HG03039 (cell line): ENCODE measurements at regions not wholly inside any gene's neighbourhood (a gene's known extent, or its start where the extent isn't known, plus 50 kb on each side); places are given as distances from the start of the nearest gene placed in this dataset.

ENCODE experiments used
- ATAC-seq: cut with Tn5 transposase; IDR thresholded peaks from one replicate; pipeline ENCODE4 v1.9.1; 2021; ENCODE audit warnings: mild to moderate bottlenecking, moderate library complexity; ENCODE audit not compliant: unreplicated experiment

DNA sequence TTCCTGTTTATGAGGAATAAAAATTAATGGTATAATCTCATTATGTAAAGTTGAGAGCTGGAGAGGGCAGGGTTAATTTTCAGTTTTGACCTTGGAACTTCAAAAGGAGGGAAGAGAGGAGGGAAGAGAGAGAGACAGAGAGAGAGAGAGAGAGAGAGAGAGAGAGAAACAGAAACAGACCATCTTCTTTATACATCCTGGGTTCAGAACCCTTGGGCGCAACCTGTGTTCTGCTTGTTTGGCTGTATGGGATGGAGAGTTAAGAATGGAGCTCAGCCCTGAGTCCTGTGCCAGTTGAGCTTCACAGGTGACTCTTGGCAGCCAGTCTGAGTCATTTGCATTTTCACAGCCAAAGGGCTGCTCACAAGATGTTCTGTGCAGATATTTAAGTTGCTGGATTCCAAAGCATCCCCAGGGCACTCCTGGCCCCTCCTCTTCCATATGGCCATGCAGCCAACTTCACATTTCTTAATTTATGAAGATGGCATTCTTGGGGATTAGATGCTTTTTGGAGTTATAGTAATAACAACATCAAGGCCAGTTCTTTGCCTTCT, 143.5 kb downstream of the CARTPT start:
- ATAC-seq = no peak

DNA sequence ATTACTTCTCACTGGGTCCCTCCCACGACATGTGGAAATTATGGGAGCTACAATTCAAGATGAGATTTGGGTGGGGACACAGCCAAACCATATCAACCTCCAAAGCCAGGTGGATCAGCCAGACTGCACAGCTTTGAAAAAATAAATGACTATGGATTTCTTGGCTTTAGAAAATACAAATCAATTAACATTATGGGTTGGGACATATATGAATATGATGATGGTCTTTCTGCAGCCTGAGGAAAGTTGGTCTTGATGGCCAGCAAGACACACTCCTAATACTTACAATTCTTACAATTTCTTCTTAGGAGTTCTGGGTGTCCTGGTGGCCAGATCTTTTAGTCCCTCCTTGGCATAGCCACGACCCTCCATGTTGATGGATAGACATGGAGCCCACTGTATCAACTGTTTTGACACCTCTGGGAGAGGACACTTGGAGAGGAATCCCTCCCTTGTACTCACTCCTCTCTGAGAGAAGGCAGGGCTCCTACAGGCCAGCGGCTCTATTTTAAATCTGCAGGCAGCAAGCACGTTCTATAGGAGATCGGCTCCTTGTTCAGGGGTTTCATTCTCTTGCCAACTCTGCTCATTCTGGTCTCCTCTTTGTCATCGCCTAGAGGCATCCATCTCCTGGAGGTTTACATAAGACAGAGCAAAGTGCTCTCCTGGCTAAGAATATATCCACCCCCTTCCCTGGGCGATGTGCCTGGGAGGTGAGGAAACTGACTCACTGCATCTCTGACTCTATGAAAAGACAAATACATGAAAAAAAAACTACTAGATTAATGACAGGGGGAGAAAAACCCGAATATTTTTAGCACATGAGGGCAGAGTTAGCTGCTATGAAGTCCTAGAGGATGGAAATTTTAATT, 145.9 kb downstream of the CARTPT start:
- no peak for ATAC-seq

DNA sequence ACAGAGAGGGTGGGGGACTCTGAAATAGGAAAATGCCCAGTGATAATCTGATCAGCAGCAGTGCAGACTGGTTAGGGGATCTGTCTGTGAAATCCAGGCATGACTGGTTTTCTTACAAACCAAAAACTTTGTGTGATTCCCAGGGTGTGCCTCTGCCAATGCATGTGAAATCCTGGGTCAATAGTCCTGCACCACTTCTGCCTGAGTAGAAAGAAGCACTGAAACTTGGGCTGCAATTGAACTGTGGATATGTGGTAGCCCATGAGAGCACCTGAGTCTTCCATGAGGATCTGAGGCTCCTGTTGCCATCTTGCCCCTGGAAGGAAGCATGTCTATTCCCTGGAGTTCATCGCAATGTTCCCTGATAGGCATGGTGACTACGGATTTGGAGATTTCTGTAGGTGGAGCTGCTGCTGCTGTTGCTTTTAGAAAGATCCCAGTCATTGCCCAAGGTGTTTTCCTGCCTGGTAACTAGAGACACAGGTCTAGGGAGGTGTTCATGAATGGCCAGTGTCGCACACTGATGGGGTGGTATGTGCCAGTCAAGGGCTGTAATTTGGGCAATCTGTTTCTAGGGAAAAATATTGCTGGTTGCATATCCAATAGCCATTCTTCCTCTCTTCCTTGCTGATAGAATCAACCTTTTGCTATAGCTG, 146.7 kb downstream of the CARTPT start:
- ATAC-seq = no peak

DNA sequence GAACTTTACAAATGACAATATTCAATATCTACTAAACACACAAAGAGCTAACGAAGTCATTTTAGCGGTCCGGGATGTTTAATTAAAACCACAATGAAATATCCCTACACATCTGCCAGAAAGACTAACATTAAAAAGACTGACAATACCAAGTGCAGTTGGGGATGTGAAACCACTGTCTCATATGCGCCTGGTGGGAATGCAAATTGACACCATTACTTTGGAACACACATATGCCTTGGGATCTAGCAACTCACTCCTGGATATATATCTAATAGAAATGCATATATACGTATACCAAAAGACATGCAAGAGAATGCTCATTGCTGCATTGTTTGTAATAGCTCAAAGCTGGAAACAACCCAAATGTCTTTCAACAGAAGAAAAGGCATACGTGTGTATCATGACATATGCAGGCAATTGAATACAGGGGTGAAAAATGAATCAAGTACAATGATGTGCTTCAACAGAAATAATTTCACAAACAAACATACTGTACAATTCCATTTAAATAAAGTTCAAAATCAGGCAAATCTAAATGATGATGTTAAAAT, 153.3 kb downstream of the CARTPT start:
- ATAC-seq = no peak

DNA sequence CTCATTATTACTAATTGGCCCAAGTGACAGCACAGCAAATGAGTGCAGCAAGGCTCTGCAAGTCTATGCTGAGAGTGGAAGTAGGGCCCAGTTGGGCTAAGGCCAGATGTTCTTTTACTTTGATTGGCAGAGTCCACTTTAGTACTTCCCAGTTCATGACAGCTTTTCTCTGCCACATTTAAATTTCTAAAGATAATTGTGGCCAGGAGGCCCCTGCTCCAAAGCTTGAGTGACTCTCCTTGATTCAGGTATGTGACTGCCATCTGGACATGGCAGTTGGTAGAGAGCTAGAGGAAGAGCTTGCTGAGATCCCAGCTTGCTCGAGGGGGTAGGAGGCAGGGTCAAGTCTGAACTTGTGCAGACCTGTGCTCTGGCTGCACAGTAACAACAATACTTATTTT, 154.1 kb downstream of the CARTPT start:
- ATAC-seq = no peak

DNA sequence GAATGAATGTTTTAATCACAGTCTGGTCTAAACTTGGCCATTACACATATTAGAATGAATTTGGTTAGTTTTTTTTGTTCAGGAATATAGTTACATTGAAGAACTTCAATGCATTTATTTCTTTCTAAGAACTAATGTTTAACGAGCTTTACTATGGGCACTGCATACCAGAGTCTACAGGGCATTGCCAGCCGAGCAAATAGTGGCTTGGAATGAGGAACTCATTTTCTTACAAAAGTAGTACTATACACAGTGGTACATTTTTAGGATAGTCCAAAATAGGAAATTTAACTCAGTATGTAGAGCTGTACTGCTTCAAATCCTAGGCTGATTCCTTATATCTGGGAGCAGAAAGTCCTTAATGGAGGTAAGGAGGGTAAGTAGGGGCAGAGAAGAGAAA, 155.4 kb downstream of the CARTPT start:
- no peak for ATAC-seq

- no peak for ATAC-seq
Measured at GRCh38 chr5:71877511-71877910, 158.4 kb downstream of the CARTPT start.

GRCh38 chr5:71880536-71880935, 161.5 kb downstream of the CARTPT start:
- ATAC-seq = no peak

GRCh38 chr5:71882826-71883741, 164.0 kb downstream of the CARTPT start:
- ATAC-seq = no peak

DNA sequence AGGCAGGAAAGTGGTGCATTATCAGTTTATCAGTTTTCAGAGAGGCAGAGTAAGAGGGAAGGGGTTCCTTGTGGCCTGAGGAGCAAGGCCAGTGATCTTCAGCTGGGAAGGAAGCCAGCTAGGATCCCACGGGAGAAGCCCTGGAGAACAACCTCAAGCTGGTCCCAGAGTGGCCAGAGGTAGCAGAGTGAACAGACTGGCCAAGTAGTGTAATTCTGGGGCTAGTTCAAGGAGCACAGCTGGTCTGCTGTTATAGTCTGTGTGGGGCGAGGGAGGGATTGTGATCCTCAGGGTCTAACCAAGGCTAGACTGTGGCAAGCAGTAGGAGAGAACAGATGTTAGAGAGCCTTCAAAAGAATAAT, 164.6 kb downstream of the CARTPT start:
- no peak for ATAC-seq

- no peak for ATAC-seq
Measured at GRCh38 chr5:71884926-71885325, 165.9 kb downstream of the CARTPT start.

- ATAC-seq = no peak
Measured at GRCh38 chr5:71886406-71886805, 167.3 kb downstream of the CARTPT start.

DNA sequence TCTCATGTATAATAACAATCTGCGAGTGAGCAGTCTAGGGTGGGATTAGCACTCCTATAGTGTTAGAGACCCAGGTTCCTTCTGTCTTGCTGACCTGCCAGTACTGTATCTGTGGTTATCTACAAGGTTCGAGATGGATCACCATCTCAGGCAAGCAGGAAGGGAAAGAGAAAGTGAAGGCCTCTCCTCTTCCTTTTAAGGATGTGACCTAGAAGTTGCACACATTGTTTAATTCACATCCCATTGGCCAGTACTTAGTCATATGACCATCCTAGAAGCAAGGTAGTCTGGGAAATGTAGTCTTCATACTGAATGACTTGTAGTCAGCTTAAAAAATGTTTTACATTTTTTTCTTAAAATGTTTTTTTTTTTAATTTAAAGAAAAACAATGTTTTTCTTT, 168.6 kb downstream of the CARTPT start:
- ATAC-seq = peak; percentile 83

DNA sequence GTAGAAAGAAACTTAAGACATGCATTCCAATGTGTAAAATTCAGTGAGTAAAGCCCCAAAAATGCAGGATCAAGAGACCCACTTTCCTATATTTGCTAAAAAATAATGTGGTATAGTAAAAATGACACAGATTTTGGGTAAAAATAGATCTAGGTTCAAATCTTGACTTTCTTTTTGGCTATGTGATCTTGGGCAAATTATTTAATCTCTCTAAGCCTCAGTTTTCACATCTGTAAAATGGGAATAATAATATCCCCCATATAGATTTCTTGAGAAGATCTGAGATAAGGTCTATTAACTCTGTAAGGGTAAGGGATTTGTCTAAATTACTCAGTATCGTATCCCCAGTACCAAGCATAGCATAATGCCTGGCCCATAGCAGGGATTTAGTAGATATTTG, 172.3 kb downstream of the CARTPT start:
- no peak for ATAC-seq

GRCh38 chr5:71891856-71892255, 172.8 kb downstream of the CARTPT start:
- ATAC-seq = no peak

GRCh38 chr5:71892641-71893365, 173.7 kb downstream of the CARTPT start:
- no peak for ATAC-seq

GRCh38 chr5:71893451-71893850, 174.4 kb downstream of the CARTPT start:
- no peak for ATAC-seq

GRCh38 chr5:71894091-71894490, 175.0 kb downstream of the CARTPT start:
- ATAC-seq = no peak

DNA sequence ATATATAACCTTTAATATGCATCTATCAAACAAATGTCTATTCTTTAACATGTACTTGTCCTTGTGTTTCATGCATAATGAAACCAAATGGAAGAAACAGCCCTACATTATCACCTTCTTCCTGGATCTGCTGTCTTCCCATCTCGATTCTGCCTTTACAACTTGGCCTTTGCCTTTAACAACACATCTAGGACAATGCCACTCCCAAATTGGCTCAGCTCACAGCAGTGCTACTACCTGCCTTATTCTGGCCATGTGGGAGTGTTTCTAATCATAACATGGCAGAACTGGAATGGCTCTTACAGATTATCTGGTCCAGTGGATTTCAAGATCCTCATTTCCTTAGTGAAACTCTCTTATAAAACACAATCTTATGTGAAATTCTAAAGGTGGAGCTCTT, 176.5 kb downstream of the CARTPT start:
- ATAC-seq = no peak

GRCh38 chr5:71899865-71900342, 180.8 kb downstream of the CARTPT start:
- ATAC-seq = no peak
